HT-29 (cell line): ENCODE measurements at regions not wholly inside any gene's neighbourhood (a gene's known extent, or its start where the extent isn't known, plus 50 kb on each side); places are given as distances from the start of the nearest gene placed in this dataset.

Experiments used
- DNase-seq: peaks from one replicate; pipeline ENCODE4 v3.0.0-alpha.2; 2015; ENCODE audit warnings: low spot score

DNA sequence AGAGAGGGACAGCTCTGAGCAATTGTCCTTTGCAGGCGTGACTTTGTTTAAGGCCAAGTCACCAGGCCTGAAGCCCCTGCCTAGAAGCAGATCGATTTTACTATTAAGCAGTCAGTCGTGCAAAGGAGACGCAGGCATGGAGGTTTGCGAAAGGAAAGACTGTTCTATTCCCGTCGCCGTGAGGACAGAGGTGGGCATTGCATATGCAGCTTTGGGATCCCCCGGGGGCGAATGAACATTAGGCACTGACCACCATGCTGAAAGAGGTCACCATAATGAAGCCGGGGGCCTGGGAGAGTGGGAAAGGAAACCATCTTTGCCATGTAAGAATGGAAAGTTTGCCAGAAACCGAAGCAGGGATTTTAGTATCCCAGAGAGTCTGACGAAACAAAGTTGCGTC lies 231.6 kb downstream of the BCL11A start:
- DNase-seq: no peak

DNA sequence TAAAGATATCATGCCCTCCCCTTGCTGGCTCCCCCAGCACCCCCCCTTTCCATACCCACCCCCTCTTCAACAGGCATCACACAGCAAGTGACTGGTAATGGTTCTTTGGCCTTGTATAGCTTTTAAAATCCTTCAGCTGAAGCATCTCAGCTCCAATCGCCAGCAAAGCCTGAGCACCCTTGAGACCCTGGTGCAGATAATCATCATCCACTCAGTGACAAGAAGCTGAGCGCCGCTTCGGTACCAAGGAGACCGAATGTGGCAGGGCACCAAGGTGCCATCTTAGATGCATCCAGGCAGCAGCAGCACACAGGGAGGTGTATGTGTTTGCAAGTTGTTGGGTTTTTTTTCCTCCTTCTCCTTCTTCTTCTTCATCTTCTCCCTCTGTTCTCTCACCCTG lies 232.7 kb downstream of the BCL11A start:
- DNase-seq: no peak

DNA sequence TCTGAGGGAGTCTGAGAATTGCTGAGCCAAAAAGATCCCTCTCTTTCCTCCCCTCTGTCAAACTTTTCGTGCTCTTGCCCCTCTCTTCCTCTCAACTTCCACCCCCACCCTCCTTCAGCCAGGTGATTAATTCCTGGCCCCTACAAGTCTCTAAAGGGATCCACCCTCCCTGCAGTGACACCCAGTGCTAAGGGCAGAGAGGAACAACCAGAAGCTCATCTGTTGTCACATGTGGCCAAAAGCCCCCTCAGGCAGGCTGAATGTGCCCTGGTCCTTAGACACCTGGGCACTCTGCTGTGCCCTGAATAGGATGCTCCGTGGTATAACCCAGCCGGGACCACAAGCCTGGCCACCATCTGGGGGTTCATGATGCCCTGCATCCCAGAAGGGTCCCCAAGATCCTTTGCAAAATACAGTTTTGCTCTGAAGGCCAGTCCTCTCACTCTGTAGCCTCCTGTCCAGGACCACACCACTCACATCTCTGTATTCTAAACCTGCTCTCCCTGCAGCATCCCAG lies 234.4 kb downstream of the BCL11A start:
- DNase-seq: no peak

DNA sequence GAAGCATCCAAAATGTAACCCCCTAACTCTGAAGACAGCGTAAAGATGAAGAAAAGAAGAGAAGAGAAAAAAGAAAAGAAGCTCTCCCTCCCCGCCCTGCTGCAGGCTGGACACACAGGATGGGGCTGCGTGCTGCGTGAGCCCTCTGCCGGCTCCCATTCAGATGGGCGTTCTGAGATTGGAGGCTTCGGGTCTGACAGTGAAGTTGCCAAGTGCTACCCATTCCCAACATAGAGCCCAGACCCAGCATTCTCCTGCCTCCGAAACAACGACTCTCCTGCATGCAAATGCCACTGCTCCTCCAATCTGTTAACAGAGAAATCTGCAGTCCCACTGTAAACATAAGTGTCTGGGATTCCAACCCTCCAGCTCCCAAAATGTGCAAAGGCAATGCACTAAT lies 234.9 kb downstream of the BCL11A start:
- no peak for DNase-seq

DNA sequence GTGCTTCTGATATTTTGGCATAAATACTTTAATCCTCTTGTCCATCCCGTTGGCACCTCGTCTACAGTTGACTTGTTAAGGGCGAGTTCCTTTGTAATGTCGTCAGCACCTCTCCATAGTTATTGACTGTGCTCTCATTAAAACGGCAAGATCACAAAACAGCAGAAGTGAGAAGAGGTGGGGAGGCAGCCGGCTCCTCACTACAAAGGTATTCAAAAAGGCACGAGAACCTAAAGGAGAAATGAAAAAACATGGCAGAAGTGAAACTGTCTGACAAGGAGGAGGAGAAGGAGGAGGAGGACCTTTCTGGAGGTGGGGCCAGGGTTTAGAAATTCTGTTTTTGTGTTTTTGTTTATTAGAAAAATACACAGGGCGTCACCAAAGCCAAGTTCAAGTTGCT lies 235.6 kb downstream of the BCL11A start:
- no peak for DNase-seq

DNA sequence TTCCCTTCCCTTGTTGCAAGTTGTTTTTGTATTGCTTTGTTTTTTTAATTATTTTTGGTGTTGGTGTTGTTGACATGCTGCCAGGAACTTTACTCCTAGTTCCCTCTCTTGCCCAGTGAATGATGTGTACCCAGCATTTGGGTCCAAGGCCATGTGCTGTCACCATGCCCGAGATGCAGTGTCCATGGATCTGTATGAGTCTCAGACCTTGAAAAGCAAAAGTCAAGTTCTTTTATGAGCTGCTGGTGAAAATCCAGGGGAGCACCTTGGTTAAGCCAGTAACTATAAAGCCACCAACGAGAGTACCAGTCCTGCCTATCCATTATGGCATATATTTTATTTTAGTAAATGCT lies 236.4 kb downstream of the BCL11A start:
- DNase-seq: no peak

DNA sequence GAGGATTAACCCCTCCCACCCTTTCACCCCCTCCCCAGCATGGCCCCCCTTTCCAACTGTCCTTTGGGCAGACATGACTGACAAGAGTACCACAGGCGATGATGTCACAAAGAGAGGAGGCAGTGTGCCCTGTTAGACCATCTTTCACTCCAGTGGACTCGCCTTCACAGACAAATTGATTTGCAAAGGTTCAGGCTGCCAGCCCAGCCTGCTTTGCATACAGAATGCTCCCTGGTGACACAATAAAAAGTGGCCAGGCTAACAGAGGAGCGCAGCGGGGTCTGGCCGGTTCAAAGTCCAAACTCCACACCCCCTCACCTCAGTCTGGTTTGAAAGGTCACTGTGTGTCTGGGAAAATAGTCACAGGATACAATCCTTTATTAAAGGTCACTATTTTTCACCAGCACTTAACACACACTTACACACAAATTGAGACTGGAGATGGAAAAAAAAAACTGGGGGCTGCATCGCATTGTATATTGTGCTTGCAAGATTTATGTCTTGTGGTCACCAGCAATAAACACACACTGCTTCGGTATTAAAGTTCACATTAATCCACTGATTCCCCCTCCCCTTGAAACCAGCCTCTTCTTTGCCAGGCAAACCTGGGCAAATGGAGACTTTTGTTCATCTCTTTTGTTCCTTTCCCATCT lies 236.9 kb downstream of the BCL11A start:
- no peak for DNase-seq

DNA sequence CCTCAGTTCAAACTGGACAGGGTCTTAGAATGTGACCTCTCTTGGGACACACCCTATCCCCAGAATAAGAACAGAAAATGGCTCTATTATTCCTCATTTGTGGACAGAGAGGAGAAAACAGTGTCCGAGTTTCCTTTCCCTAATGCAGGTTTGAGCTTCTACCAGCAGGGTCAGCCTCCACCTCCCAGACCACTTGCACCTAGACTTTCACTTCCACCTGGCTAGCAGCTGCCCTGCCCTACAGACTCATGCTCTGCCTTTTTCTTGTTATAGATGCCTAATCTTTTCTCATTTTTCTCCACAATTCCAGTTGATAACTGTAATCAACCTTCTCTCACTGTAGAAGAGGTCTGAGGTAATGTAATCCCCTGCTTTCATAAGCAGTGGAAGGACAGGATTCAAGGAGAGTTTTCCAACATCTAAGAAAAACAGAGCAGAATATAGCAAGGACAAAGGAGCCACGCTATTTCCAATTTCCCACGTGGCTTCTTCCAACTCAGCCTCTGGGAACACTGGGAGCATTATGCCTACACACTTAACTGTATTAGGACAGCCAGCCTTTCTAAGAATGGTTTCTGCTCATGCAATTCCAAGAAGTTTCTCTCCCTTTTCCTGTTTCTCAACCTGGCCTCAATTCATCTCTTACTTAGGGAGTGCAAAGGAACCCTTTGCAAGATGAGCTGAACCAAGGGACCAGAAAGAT lies 239.8 kb downstream of the BCL11A start:
- DNase-seq: no peak

DNA sequence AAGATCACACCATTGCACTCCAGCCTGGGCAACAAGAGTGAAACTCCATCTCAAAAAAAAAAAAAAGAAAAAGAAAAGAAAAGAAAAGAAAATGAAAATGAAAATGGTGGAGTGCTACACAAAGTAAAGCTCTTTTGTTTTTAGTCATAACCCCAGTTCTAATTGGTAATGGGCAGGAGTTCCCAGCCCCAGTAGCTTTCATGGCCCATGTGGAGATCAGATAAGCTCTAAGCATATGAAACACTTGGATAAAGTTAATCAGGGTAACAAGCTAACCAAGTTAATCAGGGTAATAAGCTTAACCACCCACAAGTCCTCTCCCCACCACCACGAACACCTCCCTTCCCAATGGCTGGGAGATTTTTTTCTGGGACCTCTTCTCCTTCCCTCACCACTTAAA lies 240.8 kb downstream of the BCL11A start:
- DNase-seq: no peak

DNA sequence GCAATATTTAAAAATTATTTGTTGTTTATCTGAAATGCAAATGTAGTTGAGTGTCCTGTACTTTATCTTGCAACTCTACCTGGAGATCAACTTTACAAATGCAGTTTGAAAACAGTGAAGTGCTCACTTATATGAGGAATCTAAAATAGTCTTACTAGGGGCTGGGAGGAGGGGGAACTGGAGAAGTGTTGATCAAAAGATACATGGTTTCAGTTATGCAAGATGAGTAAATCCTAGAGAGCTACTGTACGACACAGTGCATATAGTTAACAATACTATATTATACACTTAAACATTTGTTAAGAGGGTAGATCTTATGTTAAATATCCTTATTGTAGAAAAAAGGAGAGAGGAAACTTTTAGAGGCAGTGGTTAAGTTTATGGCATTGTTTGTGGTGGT lies 241.9 kb downstream of the BCL11A start:
- DNase-seq: no peak

DNA sequence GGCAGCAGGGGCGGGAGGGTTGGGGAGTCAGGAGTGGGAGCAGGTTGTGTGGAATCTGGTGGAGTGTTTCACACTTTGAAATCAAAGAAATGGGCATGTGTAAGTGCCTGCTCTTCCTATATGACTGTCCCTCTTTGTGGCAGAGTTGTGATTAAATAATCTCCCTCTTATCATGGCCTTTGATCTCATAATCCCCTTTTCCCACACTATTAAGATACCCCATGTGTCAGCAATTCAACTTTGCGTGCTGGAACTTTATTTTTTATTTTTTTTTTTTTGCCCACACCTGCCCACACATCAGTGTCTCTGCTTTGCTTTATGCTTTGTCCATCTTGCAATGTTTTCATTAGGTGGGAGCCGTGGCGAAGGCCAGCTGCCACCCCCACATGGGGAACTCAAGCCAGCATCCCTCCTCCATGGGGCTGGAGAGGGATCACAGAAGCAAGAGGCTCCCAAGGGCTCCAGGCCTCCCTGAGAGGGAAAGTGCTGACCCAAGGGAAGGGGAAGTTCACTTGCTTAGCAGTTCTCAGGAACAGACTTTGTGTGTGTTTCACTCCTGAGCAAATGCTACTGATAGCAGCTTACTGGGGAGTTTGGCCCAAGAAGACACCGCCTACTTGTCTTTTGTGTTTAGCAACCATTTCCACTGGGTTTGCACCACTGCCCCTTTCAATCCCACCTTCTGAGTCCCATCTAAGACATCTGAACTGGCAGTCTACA lies 243.4 kb downstream of the BCL11A start:
- no peak for DNase-seq

DNA sequence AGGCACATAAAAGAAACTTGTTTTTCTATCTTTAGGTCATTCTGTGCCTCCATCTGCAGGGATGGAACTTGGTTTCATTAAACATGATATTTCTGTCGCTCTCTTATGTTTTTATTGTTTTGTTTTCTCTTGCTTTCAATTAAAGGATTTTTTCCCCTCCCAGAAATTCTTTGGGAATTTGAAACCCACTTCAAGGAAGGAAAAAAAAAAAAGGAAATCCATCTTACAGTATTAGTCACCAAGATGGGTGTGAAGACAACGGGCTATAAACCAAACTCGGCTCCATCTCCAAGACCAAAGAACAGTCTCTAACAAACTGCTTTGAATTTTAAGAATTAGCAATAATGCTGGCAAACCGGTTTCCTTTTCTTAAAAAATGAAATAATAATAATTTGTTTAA lies 244.1 kb downstream of the BCL11A start:
- no peak for DNase-seq

DNA sequence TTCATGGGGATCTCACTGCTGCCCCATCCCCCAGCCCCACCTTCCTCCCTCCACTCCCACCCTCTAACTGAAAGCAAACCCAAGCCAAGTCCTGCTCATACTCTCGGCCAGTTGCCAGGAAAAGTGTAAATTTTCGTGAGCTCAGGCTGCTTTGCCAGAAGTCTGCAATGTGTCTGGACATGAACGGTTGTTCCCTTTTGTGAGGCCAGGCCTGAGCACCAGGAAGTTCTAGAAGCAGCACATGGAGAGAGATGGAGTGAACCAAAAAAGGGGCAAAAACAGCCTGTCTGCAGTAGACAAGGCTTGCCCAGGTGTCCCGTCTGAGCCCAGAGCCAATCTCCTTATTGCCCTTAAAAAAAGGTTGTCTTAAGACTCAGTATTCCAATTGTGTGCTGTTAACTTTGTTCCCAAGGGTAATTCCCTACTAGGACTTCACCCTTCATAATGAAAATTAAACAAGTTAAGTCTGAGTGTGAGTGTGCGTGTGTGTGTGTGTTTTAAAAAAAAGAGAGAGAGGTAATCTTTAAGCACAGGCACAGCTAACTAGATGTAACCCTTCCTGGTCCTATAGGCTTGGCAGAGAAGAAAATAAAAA lies 247.1 kb downstream of the BCL11A start:
- no peak for DNase-seq

DNA sequence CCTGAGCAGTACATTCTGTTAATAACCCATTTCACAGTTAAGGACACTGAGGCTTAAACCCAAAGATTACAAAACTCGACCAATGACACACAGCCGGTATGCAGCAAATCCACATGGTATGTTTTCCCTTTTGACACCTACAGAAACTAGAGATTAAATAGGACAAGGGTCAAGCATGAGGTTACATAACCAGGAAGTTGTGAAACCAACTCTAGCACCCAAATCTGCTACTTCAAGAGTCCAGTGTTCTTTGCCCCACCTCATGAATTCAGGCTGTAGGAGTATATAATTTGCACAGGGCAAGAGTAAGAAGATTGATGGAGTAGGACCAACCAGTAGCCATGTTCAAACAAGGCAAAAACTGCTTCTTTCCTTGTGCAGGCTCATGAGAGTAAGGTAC lies 249.8 kb downstream of the BCL11A start:
- no peak for DNase-seq

DNA sequence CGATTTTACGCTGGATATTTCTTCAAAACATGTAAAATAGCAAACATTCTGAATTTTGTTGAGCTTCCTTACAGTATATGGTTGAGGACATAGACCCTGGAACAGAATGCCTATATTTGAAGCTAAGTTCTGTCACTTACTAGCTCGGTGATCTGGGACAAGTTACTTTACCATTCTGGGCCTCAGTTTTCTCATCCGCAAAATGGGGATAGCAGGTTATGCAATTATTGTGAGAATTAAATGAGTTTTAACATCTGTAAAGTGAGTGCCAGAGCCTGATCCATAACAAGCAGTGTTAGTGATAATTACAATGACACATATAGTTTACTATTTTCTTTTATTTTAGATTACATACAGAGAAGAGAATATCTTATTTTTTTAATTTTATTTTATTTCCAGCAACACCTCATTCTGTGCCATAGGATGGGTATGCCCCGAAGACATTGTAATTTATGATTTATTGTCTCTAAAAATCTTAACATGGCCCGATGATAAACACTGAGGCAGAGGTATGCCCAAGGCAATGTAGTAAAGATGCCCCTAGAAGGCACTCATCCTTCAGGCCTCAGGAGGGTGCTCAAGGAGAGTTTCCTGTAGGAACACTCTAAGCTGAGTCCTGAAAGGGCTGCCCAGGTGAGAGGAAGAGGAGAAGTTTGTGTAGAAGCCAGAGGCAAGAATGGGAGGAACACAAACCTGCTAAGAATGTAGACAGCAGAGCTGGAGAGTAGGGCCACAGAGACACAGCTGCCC lies 250.9 kb downstream of the BCL11A start:
- DNase-seq: no peak

DNA sequence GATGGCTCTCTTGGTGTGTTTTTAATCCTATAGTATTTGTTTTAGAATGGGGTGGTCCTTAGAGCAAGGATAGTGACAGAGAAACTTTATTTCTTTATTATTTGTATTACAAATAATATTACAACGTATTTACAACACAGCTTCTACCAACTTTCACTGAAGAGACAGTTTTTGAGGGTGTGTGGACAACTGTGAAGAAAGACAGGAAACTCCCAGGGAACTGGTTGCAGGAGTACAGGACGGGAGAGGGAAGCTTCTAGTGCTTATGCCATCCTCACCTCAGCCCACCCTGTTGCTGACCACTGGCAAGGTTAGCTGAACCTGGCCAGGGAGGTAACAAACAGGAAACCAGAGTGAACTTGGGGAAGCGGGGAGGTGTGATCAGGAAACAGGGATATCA lies 251.7 kb downstream of the BCL11A start:
- no peak for DNase-seq

DNA sequence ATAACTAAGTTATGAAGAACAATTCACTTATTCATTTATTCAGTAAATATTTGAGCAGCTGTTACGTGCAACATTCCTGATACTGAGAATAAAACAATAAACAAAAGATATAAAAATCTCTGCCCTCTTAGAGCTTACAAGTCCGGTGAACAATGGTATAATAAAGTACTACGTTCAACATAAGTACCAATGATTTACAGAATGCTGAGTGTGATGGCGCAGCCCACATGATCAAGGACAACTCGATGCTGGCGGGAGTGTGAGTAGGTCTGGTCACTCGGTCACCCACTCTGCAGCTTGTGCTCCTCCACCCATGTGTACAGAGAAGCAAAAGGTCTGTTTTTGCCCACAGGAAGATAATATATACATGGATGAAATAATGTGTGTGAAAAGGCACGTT lies 254.3 kb downstream of the BCL11A start:
- DNase-seq: no peak

DNA sequence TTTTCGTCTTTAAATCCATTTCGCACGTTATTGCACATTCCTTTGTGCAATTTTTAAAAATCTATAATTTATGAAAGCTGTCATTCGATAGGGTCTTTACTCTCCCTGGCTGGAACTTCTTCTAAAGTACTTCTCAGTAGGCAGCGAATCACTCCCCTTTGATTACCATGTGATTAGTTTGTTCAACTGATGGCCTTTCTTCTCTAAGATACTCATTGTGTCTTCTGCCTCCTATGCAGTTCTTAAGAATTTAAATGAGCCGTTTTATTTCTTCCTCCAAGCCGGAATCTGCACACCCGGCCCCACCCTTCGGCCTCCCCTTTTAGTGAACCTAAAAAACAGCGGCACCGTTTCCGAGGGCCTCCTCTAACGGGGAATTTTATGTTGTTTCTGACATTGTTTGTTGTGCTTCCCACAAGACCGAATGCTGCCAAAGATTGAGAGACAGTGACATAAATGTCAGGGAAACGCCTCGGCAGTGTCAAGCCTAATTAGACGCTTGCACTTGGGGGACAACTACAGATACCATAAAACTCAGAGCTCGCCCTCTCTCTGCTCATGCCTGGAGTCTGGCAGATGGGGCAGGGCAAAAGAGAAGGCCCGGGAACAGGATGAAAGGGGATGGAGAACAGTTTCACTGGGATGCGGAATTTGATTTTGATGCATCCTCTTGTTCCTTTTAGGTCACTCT lies 255.3 kb downstream of the BCL11A start:
- no peak for DNase-seq

DNA sequence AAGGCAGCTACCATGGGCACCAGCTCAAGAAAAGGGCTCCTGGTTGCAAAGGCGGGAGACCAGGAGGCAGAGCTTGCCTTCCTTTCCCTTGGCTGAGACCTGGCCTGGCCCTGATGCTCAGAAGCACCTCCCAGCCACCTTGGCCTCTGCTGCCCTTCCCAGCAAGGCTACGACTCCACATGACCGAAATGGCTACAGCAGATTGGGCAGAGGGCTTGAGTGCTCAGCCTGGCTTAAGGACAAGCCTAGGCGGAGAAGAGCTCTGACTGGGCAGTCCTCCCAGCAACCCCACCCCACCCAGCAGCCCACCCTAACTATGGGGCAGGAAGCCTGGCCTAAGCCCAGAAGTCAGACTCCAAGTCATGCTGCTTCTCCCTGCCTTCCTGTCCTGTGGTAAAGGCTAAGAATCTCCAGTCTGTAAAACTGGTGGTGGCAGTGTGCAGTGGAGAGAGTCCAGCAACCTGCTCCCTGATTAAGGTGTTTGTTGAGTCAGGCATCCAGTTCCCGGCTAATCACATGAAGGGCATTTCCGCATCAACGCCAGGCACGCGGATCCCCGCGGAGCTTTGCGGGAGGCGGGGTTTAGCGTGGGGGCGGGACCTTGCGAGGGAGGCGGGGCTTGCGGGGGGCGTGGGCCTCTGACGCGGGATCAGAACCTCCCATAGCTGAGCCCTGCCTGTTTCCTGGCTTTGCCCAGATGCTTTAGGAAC lies 256.0 kb downstream of the BCL11A start:
- DNase-seq: peak; percentile 20

DNA sequence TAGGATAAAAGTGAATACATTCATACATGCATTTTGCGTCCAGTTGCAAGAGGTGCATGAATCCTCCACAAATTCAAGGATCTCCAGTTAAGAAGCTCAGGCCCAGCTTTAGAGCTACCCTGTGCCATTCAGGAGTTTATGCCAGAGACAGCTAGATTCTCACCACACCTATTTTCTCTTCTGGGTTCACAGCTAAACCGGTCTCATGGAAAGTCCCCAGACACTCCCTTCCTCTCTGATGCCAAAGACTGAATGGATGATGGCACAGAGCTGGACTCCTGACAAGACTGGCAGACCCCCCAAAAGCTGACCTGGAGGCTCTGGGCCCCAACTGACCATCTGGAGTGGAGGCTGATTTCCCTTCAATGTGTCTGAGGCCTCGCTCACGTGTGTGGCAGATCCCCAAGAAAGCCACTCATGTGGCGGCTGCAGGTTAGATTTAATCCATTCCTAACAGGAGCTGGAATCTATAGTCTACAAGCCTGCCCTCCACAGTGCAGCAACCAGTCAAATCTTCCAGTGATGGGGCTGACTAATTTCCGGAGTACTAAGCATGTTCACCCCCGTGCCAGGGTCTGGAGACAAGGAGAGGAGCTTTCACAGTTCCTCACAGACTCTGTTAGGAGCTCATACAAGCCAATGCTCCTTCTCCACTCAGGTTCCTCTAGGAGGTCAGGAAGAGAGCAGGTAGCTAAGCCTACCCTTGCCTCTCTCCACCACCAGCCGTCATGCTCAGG lies 257.1 kb downstream of the BCL11A start:
- DNase-seq: no peak
